Activated CD8-positive, alpha-beta memory T cell treated with anti-CD3 and anti-CD28 coated beads for 4 hours (primary cell): ENCODE measurements at regions not wholly inside any gene's neighbourhood (a gene's known extent, or its start where the extent isn't known, plus 50 kb on each side); places are given as distances from the start of the nearest gene placed in this dataset.
"Not testable (repeated sequence)": the region's sequence is repeated elsewhere in the genome, so short reads cannot be mapped to it uniquely, and the experiment has no call there.

ENCODE experiments used
- DNase-seq, 2 donors: peaks; one replicate each; pipeline ENCODE4 v3.0.0-alpha.2; 2020; ENCODE audit warnings: low read depth in 2 of 2

DNA sequence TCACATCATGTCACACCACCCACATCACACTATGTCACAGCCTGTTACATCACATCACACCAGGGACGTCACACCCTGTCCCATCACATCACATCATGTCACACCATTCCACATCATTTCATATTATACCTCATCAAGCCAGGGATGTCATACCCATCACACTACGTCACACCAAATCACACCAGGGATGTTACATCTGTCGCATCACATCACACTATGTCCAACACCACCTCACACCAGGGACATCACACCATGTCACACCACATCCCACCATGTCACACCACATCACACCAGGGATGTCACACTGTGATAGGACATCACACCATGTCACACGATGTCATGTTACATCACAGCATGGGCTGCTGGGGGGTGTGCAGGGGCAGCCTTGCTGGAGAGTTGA is 110.6 kb downstream of the TMEM121 start:
- no peak for DNase-seq

DNA sequence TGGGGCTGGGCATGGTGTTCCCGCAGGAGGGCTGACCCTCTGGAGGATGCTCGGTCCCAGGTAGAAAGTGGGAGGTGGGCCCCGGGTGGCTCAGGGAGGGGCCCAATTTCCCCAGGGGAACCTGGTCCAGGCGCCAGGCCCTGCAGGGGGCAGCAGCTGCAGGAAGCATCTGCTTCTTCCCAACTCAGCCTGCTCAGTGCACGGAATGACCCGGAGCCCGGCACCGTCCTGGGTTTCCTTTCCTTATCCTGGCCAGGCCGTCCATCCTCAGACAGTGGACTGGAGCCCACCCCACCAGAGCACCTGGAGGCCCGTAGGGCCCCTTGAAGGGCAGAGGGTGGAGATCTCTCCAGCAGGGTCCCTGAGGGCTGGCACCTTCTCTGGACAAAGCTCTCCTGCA is 111.0 kb downstream of the TMEM121 start:
- not testable (repeated sequence) for DNase-seq

DNA sequence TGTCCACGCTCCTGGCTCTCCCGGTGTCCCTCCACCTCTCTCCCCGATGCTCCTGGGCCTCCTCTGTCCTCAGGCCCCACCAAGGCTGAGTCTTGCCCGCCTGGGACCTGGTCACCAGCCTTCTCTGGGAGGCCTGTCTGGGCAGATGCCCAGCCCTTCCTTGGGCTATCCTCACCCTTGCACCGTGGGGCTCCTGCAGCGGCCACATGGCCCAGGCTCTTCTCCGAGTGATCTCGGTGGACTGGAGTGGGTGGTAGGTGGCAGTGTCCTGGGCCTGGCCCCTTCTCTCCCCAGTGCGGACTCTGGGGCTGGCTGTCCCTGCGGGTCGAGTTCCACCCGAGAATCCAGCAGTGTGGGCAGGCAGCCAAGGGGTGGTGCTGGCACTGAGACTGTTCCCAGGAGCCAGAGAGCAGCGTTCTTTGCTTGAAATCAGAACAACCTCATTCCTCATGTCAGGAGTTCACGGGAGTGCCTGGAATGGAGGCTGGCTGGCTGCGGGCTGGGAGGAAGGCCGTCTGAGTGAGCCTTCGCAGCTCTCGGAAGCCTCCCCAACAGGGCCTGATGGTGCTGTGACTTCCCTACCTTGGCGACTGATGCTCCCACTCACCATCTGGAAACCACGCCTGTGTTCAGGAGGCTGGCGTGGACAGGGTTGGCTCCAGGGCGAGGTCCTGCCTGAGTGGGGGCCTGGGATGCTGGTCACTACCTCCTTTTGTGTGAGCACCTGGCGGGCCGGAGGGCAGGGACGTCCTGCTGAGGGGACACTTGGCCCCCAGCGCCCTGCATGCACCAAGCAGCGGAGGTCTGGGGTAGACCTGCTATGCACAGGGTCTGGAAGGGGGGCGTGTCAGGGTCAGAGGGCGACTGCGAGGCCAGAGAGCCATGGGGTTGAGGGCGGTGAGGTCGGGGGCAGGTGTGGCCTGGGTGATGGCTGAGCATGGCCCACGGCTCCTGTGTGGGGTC is 113.9 kb downstream of the TMEM121 start:
- not testable (repeated sequence) for DNase-seq

GRCh38 chr14:105641075-105641937 is 114.9 kb downstream of the TMEM121 start:
- DNase-seq, result no peak

- DNase-seq, result not testable (repeated sequence)
These were observed 115.6 kb downstream of the TMEM121 start for GRCh38 chr14:105641951-105642350.

DNA sequence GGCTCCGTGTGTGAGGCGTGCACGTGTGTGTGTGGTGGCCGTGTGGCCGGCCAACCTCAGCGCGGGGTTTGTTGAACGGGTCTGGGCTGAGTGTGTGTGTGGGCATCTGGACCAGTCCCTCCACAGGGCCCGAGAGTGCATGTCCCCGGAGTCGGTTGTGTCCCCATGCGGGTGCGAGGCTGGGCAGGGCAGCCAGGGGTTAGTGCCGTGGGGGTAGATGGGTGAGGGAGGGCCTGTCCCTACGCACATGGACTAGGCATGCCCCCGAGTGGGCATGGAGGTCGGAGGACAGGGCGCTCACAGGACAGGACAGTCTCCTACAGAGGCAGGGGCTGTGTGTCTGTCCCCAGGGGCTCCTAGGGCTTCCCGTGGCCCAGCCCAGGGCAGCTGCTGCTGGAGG is 116.1 kb downstream of the TMEM121 start:
- DNase-seq, result not testable (repeated sequence)

DNA sequence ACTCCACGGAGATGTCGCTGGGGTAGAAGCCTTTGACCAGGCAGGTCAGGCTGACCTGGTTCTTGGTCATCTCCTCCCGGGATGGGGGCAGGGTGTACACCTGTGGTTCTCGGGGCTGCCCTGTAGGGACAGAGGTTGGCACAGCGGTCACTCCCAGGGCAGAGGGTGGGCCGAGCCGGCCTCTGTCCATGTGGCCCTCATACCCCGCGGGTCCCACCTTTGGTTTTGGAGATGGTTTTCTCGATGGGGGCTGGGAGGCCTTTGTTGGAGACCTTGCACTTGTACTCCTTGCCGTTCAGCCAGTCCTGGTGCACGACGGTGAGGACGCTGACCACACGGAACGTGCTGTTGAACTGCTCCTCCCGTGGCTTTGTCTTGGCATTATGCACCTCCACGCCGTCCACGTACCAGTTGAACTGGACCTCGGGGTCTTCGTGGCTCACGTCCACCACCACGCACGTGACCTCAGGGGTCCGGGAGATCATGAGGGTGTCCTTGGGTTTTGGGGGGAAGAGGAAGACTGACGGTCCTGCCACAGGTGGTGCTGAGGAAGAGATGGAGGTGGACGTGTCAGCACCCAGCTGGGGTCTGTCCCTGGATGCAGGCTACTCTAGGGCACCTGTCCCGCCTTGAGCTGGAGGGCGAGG is 117.1 kb downstream of the TMEM121 start:
- DNase-seq, result not testable (repeated sequence)

GRCh38 chr14:105644053-105644435 is 117.7 kb downstream of the TMEM121 start:
- not testable (repeated sequence) for DNase-seq

- DNase-seq, result not testable (repeated sequence)
These were observed 118.1 kb downstream of the TMEM121 start for GRCh38 chr14:105644457-105644856.

GRCh38 chr14:105644891-105645290 is 118.5 kb downstream of the TMEM121 start:
- DNase-seq, result not testable (repeated sequence)

- not testable (repeated sequence) for DNase-seq
These were observed 119.0 kb downstream of the TMEM121 start for GRCh38 chr14:105645389-105645788.

DNA sequence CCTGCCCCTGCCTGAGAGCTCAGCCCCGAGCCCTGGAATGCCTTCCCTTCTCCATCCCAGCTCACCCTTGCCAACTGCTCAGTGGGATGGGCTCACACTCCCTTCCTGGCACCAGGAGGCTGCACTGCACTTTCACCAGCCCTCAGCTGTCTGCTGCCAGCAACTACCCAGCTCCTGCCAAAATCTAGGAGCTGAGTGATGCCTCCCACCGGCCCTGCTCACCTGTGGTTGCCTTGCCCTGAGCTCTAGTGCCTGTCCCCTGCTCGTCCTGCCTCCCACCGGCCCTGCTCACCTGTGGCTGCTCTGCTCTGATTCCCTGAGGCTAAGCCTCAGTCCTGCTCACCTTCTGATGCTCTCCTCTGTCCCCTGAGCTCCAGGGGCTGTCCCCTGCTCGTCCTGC is 119.8 kb downstream of the TMEM121 start:
- no peak for DNase-seq

DNA sequence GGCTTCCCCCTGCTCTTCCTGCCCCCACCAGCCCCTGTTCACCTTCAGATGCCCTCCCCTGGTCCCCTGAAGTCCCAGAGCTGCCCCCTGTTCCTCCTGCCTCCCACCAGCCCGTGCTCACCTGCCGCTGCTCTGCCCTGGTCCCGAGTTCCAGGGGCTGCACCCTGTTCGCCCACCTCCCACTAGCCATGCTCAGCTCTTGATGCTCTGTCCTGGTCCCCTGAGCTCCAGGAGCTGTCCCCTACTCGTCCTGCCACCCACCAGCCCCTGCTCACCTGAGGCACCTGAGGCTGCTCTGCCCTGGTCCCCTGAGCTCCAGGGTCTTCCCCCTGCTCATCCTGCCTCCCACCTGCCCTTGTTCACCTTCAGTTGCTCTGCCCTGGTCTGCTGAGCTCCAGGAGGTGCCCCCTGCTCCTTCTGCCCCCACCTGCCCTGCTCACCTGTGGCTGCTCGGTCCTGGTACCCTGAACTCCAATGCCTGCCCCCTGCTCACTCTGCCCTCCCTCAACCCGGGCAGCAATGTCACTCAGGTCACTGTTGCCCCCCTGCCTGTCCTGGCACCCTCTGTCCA is 120.4 kb downstream of the TMEM121 start:
- not testable (repeated sequence) for DNase-seq

GRCh38 chr14:105647426-105647783 is 121.0 kb downstream of the TMEM121 start:
- DNase-seq, result not testable (repeated sequence)

GRCh38 chr14:105647784-105648608 is 121.6 kb downstream of the TMEM121 start:
- no peak for DNase-seq

DNA sequence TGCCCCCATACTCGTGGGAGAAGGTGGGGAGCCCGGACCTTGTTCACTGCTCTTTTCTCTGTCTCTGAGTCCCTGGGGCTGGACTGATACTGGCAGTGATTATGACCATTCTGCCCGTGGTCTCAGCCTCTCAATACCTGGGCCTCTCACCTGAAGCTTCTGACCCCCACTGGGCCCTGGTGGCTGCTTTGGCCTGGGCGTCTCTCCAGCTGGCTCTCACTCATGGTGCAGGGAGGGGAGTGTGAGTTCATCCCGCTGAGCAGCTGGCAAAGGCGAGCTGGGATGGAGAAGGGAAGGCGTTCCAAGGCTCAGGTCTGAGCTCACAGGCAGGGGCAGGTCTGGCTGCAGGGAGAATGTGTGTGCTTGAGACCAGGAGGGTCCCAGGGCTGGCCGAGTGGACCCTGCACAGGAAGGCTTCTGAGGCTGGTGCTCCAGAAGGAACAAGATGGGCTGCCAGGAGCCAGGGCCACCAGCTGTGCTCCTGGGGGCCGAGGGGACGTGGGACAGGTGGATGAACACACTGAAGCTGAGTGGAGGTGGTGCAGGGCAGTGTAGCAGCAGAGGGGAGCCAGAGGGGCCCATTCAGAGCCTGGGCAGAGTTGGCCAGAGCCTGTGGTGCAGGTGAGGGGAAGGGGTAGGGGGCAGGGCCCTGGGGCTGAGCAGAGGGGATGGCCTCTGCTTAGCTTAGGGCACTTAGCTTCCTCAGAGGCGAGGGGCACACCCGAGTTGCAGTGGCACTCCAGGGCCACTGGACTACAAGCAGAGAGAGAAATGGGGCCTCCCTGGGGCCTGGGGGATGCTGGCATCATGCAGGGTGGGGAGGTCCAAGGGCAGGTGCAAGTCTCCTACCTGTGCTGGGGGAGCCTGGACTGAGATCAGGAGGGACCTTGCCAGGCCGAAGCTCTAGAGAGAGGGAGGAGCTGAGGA is 122.5 kb downstream of the TMEM121 start:
- not testable (repeated sequence) for DNase-seq

- DNase-seq, result not testable (repeated sequence)
These were observed 125.9 kb downstream of the TMEM121 start for GRCh38 chr14:105652317-105652716.

DNA sequence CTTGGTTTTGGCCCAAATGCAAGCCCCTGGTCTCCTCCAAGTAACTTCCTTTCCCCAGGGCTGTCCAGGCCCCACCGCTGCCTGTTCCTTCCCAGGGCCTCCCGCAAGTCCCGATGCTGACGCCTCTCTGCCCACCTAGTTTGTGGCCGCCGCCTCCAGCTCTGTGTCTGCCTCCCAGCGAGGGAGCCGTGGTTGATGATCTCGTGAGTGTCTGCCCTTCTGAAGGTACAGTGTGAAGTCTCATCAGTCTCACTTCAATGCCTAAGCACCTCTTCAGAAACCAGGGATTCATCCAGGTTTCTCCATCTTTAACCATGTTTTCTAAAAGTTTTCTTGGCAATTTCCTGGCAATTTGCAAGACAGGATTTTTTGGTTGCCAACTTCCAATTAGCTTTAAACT is 127.5 kb downstream of the TMEM121 start:
- not testable (repeated sequence) for DNase-seq

DNA sequence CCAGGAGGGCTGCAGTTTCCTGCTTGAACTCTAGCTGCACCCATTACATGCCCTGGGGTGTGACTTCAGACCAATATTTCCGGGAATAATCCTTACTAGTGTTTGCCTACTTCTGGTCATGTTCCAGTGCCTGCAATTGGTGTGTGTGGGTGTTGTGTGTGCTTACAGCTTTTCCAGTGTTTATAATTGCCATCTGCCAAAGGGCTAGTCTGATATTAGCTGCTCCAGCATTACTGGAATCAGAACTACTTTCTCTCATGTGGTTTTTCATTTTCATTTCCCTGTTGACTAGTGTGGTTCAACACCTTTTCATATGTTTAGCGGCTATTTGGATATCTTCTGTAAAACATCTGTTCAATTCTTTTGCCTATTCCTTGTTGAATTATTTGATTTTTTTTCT is 132.9 kb downstream of the TMEM121 start:
- DNase-seq, result not testable (repeated sequence)
